IMR-90 (cell line): ENCODE measurements at regions not wholly inside any gene's neighbourhood (a gene's known extent, or its start where the extent isn't known, plus 50 kb on each side); places are given as distances from the start of the nearest gene placed in this dataset.

Experiments
- BHLHE40 ChIP-seq: fragments of 150-350 bp; IDR thresholded peaks from 2 replicates; pipeline ENCODE4 v1.6.1; 2016; ENCODE audit warnings: mild to moderate bottlenecking, low read depth, low read length
- CEBPB ChIP-seq: IDR thresholded peaks from 2 replicates; pipeline ENCODE4 v1.6.1; 2012; ENCODE audit warnings: low read depth, low read length, improper control_type of control experiment
- CHD1 ChIP-seq: IDR thresholded peaks from 2 replicates; pipeline ENCODE4 v1.6.1; 2012; ENCODE audit warnings: low read depth, low read length, improper control_type of control experiment
- CTCF ChIP-seq: conservative IDR thresholded peaks from 2 replicates; pipeline ENCODE4 v1.5.1; 2012; ENCODE audit warnings: mild to moderate bottlenecking, low read depth, low read length, improper control_type of control experiment
- FOS ChIP-seq: fragments of 150-350 bp; IDR thresholded peaks from 2 replicates; pipeline ENCODE4 v1.6.1; 2016; ENCODE audit warnings: low read depth, low read length
- MAFK ChIP-seq: IDR thresholded peaks from 2 replicates; pipeline ENCODE4 v1.6.1; 2012; ENCODE audit warnings: low read depth, low read length, improper control_type of control experiment
- MAZ ChIP-seq: IDR thresholded peaks from 2 replicates; pipeline ENCODE4 v1.6.1; 2012; ENCODE audit warnings: low read depth, mild to moderate bottlenecking, low read length, improper control_type of control experiment, moderate library complexity, borderline replicate concordance
- MXI1 ChIP-seq: IDR thresholded peaks from 2 replicates; pipeline ENCODE4 v1.6.1; 2012; ENCODE audit warnings: low read depth, mild to moderate bottlenecking, low read length, moderate library complexity, borderline replicate concordance
- POLR2A ChIP-seq: IDR thresholded peaks from 2 replicates; pipeline ENCODE4 v1.6.1; 2012; ENCODE audit warnings: mild to moderate bottlenecking, low read depth, low read length
- RAD21 ChIP-seq: IDR thresholded peaks from 2 replicates; pipeline ENCODE4 v1.6.1; 2012; ENCODE audit warnings: low read length, improper control_type of control experiment
- RCOR1 ChIP-seq: IDR thresholded peaks from 2 replicates; pipeline ENCODE4 v1.6.1; 2012; ENCODE audit warnings: mild to moderate bottlenecking, low read length, improper control_type of control experiment; ENCODE audit not compliant: insufficient replicate concordance
- RFX5 ChIP-seq: IDR thresholded peaks from 2 replicates; pipeline ENCODE4 v1.8.0; 2012; ENCODE audit warnings: low read depth, mild to moderate bottlenecking, low read length, moderate library complexity
- USF2 ChIP-seq: fragments of 150-350 bp; IDR thresholded peaks from 2 replicates; pipeline ENCODE4 v1.6.1; 2017; ENCODE audit warnings: mild to moderate bottlenecking, antibody characterized with exemption, low read length, low read depth

GRCh38 chr6:47160702-47161101 is 118.6 kb upstream of the ADGRF1 start:
- TF ChIP-seq CTCF (no peak), POLR2A (no peak), MXI1 (no peak), MAFK (no peak), CHD1 (no peak), RCOR1 (no peak), MAZ (no peak), USF2 (no peak), CEBPB (no peak), FOS (no peak), BHLHE40 (no peak), RAD21 (no peak), RFX5 (no peak)
